Neural progenitor cell (in vitro differentiated cells): ENCODE measurements at regions not wholly inside any gene's neighbourhood (a gene's known extent, or its start where the extent isn't known, plus 50 kb on each side); places are given as distances from the start of the nearest gene placed in this dataset.
A peak's percentile ranks its signal among the peaks of the same experiment; 100 is the strongest.

Source experiments
- EZH2 ChIP-seq: fragments of 200-600 bp; sonication (generic); IDR thresholded peaks from 2 replicates; pipeline ENCODE4 v1.6.1; 2017; ENCODE audit warnings: antibody characterized with exemption, mild to moderate bottlenecking, moderate library complexity
- TF ChIP-seq, protein P1 (sequence below): fragments of 200-600 bp; sonication (generic); IDR thresholded peaks from 2 replicates; pipeline ENCODE4 v1.5.1; 2017; ENCODE audit warnings: antibody characterized with exemption, mild to moderate bottlenecking

DNA sequence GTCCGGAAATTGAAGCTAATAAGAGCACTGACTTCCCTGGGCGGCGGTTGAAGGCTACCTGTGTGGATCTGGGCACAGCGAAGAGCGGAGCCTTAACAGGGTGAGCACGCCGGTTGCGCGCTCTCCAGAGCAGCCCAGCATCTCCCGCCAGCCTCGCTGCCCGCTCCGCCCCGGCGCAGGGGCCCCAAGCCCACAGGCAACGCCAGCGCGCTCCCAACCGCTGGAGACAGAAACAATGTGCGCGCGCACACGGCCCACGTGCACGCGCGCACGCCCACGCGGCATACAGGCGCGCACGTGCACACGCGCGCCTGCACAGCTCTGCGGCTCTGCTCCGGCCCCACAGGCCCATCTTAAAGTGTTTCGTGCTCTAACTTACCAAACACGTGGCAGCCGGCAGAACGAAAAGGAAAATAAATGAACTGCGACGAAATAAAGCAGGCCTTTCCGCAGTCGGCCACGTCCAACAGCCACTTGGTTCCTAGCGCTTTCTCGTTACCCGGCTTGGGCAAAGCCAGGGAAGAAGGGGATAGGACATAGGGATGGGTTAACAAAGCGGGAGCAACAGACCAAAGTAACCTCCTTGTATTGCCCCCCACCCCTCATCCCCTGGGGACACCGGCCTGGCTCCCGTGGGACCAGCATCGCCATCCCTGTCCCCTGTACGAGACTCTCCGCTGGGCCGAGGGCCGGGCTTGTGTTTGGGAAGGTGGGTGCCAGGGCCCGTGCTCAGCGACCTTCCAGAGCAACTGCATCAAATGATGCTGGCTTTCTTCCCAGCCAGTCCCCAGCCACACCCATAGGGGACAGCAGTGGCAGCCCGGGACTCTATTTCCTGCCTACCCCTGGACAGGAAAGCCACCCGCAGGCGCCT lies 203.7 kb downstream of the ABHD5 start:
- TF ChIP-seq, protein P1, sequence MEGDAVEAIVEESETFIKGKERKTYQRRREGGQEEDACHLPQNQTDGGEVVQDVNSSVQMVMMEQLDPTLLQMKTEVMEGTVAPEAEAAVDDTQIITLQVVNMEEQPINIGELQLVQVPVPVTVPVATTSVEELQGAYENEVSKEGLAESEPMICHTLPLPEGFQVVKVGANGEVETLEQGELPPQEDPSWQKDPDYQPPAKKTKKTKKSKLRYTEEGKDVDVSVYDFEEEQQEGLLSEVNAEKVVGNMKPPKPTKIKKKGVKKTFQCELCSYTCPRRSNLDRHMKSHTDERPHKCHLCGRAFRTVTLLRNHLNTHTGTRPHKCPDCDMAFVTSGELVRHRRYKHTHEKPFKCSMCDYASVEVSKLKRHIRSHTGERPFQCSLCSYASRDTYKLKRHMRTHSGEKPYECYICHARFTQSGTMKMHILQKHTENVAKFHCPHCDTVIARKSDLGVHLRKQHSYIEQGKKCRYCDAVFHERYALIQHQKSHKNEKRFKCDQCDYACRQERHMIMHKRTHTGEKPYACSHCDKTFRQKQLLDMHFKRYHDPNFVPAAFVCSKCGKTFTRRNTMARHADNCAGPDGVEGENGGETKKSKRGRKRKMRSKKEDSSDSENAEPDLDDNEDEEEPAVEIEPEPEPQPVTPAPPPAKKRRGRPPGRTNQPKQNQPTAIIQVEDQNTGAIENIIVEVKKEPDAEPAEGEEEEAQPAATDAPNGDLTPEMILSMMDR = peak; percentile 37
- no peak for TF ChIP-seq EZH2
